ENCODE measurements at regions not wholly inside any gene's neighbourhood (a gene's known extent, or its start where the extent isn't known, plus 50 kb on each side); places are given as distances from the start of the nearest gene placed in this dataset.

- FAIRE-seq = no peak
- ChIA-PET CTCF (no interaction called here), POLR2A (no interaction called here)
- ATAC-seq = no peak
- Histone ChIP-seq H3K9me3 (no peaks in the 10 kb centered on the region), H3K4me3 (no peak overlapping the region), H3K27ac (no peak overlapping the region; a peak in 1 of 6 replicates), H3K4me1 (no peaks in the 10 kb centered on the region), H3K4me2 (no peak overlapping the region)
- TF ChIP-seq JUN (IDR thresholded peaks at IDR 0.05) (no peak), RARB (CRISPR knock-in tag; IDR thresholded peaks at IDR 0.05) (no peak), NR3C1 (IDR thresholded peaks at IDR 0.05) (no peak), TP53 (CRISPR knock-in tag; IDR thresholded peaks at IDR 0.05) (no peak), ZFP36 (IDR thresholded peaks at IDR 0.05; ENCODE audit: borderline replicate concordance, partially characterized antibody) (no peak), CBX2 (IDR thresholded peaks at IDR 0.05; ENCODE audit: borderline replicate concordance, low read depth) (no peak), MAX (IDR thresholded peaks at IDR 0.05) (no peak), MYC (IDR thresholded peaks at IDR 0.05; ENCODE audit: borderline replicate concordance, low read length) (no peak)
- WGBS (ENCODE audit: missing lambda C conversion rate) = 24% methylated on average over 3 of the region's 3 CpGs
- DNase-seq (ENCODE audit: low read depth in 1 of 2, low spot score in 1 of 2) = no peak
These were observed 160.6 kb downstream of the PALM2AKAP2 start for GRCh38 chr9:109940561-109940960.

GRCh38 chr9:109941771-109942170, 161.8 kb downstream of the PALM2AKAP2 start:
- TF ChIP-seq RARB (CRISPR knock-in tag; IDR thresholded peaks at IDR 0.05) = no peak
- no peak for TF ChIP-seq JUN (IDR thresholded peaks at IDR 0.05)
- TF ChIP-seq CHD4 (IDR thresholded peaks at IDR 0.05; ENCODE audit: borderline replicate concordance) = no peak
- no peak for TF ChIP-seq EHMT2 (IDR thresholded peaks at IDR 0.05; ENCODE audit: low read depth)
- no peak for TF ChIP-seq RAD21 (conservative IDR thresholded peaks at IDR 0.05 in 1 of 2, IDR thresholded peaks at IDR 0.05 in 1 of 2)
- TF ChIP-seq KDM5A (IDR thresholded peaks at IDR 0.05) = no peak
- TF ChIP-seq TFCP2L1 (CRISPR knock-in tag; IDR thresholded peaks at IDR 0.05) = no peak
- no peak for TF ChIP-seq HES2 (IDR thresholded peaks at IDR 0.05)
- TF ChIP-seq HMGXB4 (CRISPR knock-in tag; IDR thresholded peaks at IDR 0.05; ENCODE audit: borderline replicate concordance) = no peak
- TF ChIP-seq SREBF2 (IDR thresholded peaks at IDR 0.05) = no peak
- TF ChIP-seq FOXS1 (CRISPR knock-in tag; IDR thresholded peaks at IDR 0.05) = no peak
- no peak for TF ChIP-seq ZFP36 (IDR thresholded peaks at IDR 0.05; ENCODE audit: borderline replicate concordance, partially characterized antibody)
- TF ChIP-seq CBX8 (IDR thresholded peaks at IDR 0.05) = no peak
- no peak for TF ChIP-seq TP53 (CRISPR knock-in tag; IDR thresholded peaks at IDR 0.05)
- no peak for TF ChIP-seq JUNB (IDR thresholded peaks at IDR 0.05)
- no peak for TF ChIP-seq MAZ (IDR thresholded peaks at IDR 0.05; ENCODE audit: borderline replicate concordance, low read depth, low read length)
- no peak overlapping the region for H3K4me3 ChIP-seq
- H3K9me3 ChIP-seq = no peaks in the 10 kb centered on the region
- ATAC-seq (no peak), DNase-seq (ENCODE audit: low read depth in 1 of 2, low spot score in 1 of 2) (no peak), FAIRE-seq (no peak)
- WGBS (ENCODE audit: missing lambda C conversion rate) = 95% methylated on average over 1 of the region's 1 CpG
- H3K4me1 ChIP-seq = no peaks in the 10 kb centered on the region
- H3K27ac ChIP-seq = no peak overlapping the region
- H3K4me2 ChIP-seq = no peak overlapping the region
- POLR2A ChIA-PET = no interaction called here
- CTCF ChIA-PET = interaction anchor here (1.8 kb wide), 1 partner anchor 15 kb away, joined by 5 read pairs; no protein-coding TSS in a partner anchor

- no peak overlapping the region for H3K4me3 ChIP-seq
- TF ChIP-seq PHF8 (IDR thresholded peaks at IDR 0.05; ENCODE audit: borderline replicate concordance, low read depth) (no peak), KDM5A (IDR thresholded peaks at IDR 0.05) (no peak), ZFP36 (IDR thresholded peaks at IDR 0.05; ENCODE audit: borderline replicate concordance, partially characterized antibody) (no peak), POLR2AphosphoS2 (conservative IDR thresholded peaks at IDR 0.05; ENCODE audit: low read length) (no peak), KDM1A (IDR thresholded peaks at IDR 0.05; ENCODE audit: low read depth) (no peak), TFCP2L1 (CRISPR knock-in tag; IDR thresholded peaks at IDR 0.05) (no peak), HOXA7 (CRISPR knock-in tag; IDR thresholded peaks at IDR 0.05) (no peak), HOXB5 (CRISPR knock-in tag; IDR thresholded peaks at IDR 0.05) (no peak), USF2 (IDR thresholded peaks at IDR 0.05) (no peak), CHD4 (IDR thresholded peaks at IDR 0.05; ENCODE audit: borderline replicate concordance) (no peak)
- DNase-seq (ENCODE audit: low read depth in 1 of 2, low spot score in 1 of 2) (no peak), ATAC-seq (no peak), FAIRE-seq (no peak)
- ChIA-PET CTCF (interaction anchor here (0.9 to 2.2 kb wide), 3 partner anchors 23 to 42 kb away, joined by 3 to 9 read pairs (median 4); no protein-coding TSS in a partner anchor), POLR2A (no interaction called here)
- no peak overlapping the region for H3K4me2 ChIP-seq
- no peaks in the 10 kb centered on the region for H3K9me3 ChIP-seq
- H3K27ac ChIP-seq = no peak overlapping the region
- WGBS (ENCODE audit: missing lambda C conversion rate) = 4% methylated on average over 1 of the region's 1 CpG
- H3K4me1 ChIP-seq = no peaks in the 10 kb centered on the region
These were observed 165.6 kb downstream of the PALM2AKAP2 start for GRCh38 chr9:109945573-109945972.

Data from A549 (cell line).